Amniotic epithelial cell (primary cell): ENCODE measurements at regions not wholly inside any gene's neighbourhood (a gene's known extent, or its start where the extent isn't known, plus 50 kb on each side); places are given as distances from the start of the nearest gene placed in this dataset.
A peak's percentile ranks its signal among the peaks of the same experiment; 100 is the strongest.
"Not testable (repeated sequence)": the region's sequence is repeated elsewhere in the genome, so short reads cannot be mapped to it uniquely, and the experiment has no call there.

ENCODE experiments used
- DNase-seq: peaks from one replicate; pipeline ENCODE4 v3.0.0-alpha.2; 2010; ENCODE audit warnings: low read depth

- no peak for DNase-seq
These were observed 85.2 kb downstream of the FDX1 start for GRCh38 chr11:110514967-110515366.

- DNase-seq = not testable (repeated sequence)
These were observed 87.6 kb downstream of the FDX1 start for GRCh38 chr11:110517381-110517780.

- peak; percentile 39 for DNase-seq
These were observed 89.2 kb downstream of the FDX1 start for GRCh38 chr11:110518809-110519514.

GRCh38 chr11:110519796-110520195 is 90.0 kb downstream of the FDX1 start:
- DNase-seq = no peak

GRCh38 chr11:110522471-110522870 is 92.7 kb downstream of the FDX1 start:
- DNase-seq = no peak

GRCh38 chr11:110524238-110524637 is 94.5 kb downstream of the FDX1 start:
- peak; percentile 98 for DNase-seq

- DNase-seq = peak; percentile 92
These were observed 96.1 kb downstream of the FDX1 start for GRCh38 chr11:110525883-110526282.

- DNase-seq = no peak
These were observed 96.6 kb downstream of the FDX1 start for GRCh38 chr11:110526323-110526722.
